NCI-H82 (cell line): ENCODE measurements at regions not wholly inside any gene's neighbourhood (a gene's known extent, or its start where the extent isn't known, plus 50 kb on each side); places are given as distances from the start of the nearest gene placed in this dataset.

Experiments used
- DNase-seq: peaks from one replicate; lab custom pipeline; 2025; lab: John Stamatoyannopoulos, UW

DNA sequence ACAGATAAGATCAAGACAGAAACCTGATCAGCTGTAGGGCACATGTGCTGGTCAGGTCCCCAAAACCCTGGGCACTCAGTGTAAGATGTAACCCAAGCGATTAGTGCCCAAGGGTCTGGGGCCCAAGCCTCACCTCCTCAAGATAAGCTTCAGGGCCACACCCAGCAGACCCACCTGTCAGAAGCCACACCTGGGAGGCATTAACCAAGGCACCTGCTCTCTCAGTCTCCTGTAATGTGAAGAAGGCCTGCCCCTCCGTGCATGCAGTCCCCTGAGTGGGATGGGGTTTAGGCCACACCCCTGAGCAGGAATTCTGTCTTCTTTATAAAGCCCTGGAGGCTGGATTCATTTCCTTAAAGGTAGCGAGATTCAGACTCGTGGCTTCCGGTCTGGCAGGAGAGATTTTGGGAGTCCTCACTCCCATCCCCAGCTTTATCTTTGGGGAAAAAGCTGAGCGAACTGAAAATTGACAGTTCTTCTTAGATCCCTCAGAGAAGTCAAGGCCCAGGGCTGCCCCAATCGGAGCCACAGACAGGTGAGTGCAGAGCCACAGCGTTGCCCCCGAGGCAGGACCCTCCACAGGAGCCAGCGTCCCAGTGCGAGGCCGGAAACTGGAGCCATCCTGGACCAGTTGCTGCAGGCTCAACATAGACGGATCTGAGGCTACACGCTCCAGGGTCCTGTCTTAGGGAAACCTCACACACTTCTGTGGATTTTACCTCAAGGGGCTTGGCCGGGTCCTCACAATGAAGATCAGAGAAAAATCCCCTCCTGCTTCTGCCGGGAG lies 357.6 kb upstream of the IRX4 start:
- DNase-seq: no peak

DNA sequence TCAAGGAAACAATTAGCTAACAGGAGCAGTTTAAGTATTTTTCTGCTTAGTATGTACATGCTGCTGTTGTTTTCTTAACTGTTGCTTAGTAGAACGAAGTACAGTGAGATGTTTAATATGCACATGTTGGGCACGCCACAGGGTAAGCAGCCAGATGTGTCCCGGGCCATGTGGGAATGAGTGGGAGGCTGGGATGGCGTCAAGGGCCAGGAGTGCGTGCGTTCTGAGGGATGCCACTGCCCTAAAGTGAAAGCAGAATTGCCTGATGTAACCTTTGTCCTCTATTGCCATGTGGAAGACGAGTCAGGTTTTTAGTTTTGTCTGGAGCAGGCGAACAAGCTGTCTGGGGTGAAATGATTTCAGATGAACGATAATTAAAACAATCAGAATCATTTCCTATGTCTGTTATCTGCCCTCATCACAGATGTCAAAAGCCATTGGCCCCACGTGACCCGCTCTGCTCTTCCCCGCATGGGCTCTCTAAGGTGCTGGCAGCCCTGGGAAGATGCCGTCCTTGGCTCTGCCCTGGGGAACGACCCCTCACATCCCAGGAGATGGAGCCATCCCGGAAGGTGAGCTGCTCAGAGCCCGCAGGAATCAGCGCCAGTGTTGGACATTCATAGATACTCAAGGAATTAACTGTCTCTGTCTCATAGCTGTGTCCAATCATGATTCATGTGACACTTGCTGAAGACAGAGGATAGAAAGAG lies 356.6 kb upstream of the IRX4 start:
- no peak for DNase-seq

GRCh38 chr5:2238732-2239131 lies 356.0 kb upstream of the IRX4 start:
- no peak for DNase-seq

DNA sequence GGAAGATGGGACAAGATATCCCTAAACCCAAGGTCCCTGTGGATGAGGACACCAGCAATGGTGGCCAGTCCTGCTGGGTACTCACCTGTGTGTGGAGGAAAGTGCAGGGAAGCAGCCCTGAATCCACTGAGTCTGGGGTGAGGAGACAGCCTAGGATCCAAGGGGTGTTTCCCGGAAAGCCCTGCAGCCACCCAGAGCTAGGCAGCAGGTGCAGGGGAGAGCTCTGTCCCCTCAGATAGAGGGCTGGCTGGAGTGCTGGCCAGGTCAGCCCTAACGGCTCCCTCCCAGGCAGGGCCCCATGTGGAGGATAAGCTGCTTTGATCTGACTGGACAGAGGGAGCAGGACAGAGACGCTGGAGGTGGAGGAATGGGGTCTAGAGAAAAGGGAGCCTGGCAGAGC lies 344.7 kb upstream of the IRX4 start:
- DNase-seq: no peak

- DNase-seq: no peak
These were observed 342.0 kb upstream of the IRX4 start for GRCh38 chr5:2224689-2225088.

DNA sequence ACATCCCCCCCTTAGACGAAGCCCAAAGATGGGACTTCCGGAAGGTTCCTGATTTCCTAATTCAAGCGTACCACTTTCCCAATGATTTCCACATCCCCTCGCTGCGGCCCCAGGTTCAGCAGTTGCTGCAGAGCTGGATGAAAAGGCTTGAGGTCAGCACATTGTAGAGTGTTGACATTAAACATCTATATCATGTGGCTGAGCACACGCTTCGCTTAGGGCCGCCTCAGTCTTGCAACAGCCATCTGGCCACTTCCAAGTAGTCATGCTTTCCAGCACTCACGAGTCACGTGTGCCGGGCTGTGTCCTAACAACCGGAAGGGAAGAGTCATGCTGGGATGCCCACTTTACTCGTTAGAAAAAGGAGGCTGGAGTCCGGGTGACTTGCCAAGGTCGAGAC lies 340.6 kb upstream of the IRX4 start:
- no peak for DNase-seq

- DNase-seq: no peak
These were observed 339.7 kb upstream of the IRX4 start for GRCh38 chr5:2222246-2222992.

- DNase-seq: no peak
These were observed 338.7 kb upstream of the IRX4 start for GRCh38 chr5:2221450-2221849.

DNA sequence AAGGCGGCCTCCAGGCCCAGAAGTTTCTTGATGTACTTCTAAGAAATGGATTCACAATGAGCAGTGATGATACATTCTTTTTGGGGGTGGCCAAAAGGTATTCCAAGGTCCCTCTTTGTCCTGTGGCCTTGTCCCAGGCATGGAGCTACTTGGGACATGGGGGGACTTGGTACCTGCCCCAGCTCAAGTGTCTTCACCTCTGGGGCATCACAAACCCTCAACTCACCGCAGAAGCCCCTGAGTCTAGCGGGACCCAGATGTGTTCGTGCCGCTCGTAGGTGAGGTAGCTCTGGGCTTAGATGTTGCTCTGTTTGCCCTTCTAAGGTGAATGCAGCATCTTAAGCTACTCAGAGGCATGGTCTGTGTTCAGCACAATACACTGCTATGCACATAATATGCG lies 338.0 kb upstream of the IRX4 start:
- no peak for DNase-seq

GRCh38 chr5:2219149-2219776 lies 336.5 kb upstream of the IRX4 start:
- DNase-seq: no peak

- DNase-seq: no peak
These were observed 334.5 kb upstream of the IRX4 start for GRCh38 chr5:2217219-2217618.

DNA sequence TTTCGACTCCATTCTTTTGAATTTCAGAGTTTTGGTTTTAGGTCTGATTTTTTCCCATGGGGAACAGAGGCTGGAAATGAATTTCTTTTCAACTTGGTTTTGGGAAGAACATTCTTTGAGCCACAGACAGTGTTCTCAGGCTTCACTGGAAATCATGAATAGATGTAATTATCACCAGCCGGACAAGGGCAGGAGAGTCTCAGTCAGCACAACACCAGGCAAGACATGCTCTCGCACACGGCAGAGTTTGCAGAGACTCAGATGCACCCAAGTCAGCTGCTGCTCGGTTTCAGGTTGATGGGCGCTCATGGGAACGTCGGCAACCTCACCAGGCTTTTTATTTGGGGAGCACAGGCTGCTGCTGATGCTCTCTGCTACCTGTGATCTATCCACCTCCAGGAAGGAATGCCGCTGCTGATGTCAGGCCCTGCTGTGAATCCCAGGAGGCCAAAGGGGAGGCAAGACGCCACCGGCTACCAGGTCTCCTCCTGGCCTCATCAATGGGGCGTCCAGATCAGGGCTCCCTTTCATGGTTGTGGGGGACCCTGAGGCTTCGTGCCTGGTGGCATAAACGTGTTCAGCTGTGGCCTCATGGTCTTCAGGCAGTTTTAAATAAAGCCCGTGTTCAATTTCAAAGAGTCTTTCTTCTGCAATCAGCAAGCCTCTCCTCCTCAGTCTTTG lies 332.3 kb upstream of the IRX4 start:
- no peak for DNase-seq

GRCh38 chr5:2213121-2213730 lies 330.5 kb upstream of the IRX4 start:
- DNase-seq: no peak

- DNase-seq: no peak
These were observed 329.8 kb upstream of the IRX4 start for GRCh38 chr5:2212481-2212880.

- no peak for DNase-seq
These were observed 325.5 kb upstream of the IRX4 start for GRCh38 chr5:2208239-2208544.

DNA sequence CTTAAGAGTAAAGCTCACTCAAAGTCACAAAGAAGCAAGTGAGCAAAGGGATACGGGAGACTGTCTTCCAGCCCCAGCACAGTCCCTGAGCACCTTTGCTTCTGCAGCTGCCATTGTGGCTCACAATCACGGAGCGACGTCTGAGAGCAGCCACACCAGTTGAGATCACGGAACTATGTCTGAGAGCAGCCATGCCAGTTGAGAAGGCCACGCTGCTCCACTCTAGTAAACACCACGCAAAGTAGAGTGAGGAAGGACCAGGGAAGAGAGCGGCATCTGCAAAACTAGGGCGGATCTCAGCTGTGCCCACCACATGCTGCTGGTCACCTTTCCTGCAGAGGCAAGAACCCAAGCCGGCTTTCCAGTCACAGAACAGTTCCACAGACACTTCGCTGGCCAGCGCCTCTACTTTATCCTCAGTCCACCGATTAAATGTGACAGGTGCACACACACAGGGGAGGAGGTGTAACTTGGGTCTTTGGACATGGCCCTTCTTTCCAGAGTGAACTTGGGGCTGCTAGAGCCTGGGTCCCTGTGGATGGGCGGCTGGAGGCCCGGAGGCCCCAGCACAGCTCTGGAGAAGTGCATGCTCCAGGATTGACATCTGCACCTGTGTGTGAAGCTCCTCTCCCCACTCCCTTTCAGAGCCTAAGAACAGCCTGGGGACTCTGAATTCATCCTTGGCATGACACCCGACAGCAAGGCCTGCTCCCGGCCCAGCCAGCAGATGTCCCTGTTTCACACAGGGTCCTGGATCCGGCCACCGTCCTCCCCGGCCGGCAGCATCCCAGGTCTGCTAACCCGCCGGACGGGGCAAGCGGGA lies 324.9 kb upstream of the IRX4 start:
- DNase-seq: peak; percentile 15

GRCh38 chr5:2207109-2207399 lies 324.3 kb upstream of the IRX4 start:
- DNase-seq: no peak

- DNase-seq: no peak
These were observed 323.8 kb upstream of the IRX4 start for GRCh38 chr5:2206293-2207108.

DNA sequence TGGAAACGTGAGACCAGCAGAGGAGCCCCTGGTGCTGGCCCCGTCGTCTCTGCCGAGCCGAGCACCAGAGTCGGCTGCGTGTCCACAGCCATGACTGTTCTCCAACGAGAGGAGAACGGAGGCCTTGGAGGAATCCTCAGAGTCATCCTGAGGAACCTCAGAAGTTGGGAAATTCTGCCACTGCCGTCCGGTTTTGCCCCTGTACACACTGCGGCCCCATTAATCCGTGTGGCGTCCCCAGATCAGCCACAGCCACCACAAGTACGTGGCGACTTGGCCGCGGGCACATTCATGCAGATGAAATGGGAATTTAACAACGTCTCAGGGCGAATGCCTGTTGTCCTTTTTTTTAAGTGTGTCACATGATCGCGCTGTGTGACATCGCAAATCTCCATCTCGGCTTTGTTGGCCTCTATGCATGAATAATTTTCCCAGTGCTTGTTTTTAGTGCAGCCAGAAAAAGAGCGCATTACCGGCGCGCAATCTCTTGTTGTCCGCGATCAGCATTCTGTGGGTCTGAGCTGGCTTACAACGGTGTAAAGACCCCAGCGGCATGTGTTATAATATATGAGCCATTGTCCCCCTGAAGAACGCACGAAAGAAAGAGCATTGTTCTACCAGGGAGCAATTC lies 323.0 kb upstream of the IRX4 start:
- DNase-seq: no peak

DNA sequence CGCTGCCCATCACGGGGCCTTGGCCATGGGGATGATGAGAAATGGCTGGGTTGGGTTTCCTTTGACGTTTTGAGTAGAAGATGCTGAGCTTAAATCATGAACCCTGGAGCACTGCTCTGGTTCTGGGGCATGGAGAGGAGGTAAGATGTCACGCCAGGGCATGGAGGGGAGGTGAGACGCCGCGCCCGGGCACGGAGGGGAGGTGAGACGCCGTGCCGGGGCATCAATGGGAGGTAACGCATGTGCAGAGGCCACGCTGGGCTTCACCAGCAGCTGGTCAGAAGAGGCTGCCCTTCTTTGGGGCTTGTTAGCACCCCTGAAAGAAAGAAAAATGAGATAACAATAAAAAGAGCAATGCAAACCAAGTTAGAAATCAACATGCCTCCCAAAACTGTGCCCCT lies 322.5 kb upstream of the IRX4 start:
- no peak for DNase-seq
